DND-41 (cell line): ENCODE measurements at regions not wholly inside any gene's neighbourhood (a gene's known extent, or its start where the extent isn't known, plus 50 kb on each side); places are given as distances from the start of the nearest gene placed in this dataset.

Experiments
- EZH2 ChIP-seq: IDR thresholded peaks from 3 replicates; pipeline ENCODE4 v1.6.1; 2012; ENCODE audit warnings: borderline replicate concordance, low read depth, mild to moderate bottlenecking, moderate library complexity, low read length, inconsistent platforms; ENCODE audit not compliant: severe bottlenecking
- TF ChIP-seq, protein P1 (sequence below): IDR thresholded peaks from 2 replicates; pipeline ENCODE4 v1.5.1; 2012; ENCODE audit warnings: borderline replicate concordance, low read length, moderate library complexity, mild to moderate bottlenecking; ENCODE audit not compliant: poor library complexity, severe bottlenecking; ENCODE audit errors: extremely low read depth

DNA sequence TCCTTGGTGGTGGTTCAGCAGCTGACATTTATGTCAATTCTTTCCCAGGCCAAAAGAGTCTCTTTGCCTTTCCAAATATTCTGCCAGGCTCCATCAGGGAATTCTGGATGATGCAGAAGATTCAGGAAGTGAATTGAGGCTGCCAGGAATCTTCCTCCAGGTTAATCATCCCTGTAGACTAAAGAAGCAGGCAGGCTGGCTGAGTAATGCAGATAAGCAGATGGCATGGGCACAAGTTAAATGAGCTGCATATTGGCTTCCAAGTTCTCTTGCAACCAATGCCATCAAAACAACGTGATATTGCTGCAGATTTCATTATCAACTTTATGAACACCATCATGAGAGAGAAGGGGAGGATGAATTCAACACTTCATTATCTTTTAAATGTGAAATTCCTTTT, 324.5 kb downstream of the KCNN2 start:
- TF ChIP-seq, protein P1, sequence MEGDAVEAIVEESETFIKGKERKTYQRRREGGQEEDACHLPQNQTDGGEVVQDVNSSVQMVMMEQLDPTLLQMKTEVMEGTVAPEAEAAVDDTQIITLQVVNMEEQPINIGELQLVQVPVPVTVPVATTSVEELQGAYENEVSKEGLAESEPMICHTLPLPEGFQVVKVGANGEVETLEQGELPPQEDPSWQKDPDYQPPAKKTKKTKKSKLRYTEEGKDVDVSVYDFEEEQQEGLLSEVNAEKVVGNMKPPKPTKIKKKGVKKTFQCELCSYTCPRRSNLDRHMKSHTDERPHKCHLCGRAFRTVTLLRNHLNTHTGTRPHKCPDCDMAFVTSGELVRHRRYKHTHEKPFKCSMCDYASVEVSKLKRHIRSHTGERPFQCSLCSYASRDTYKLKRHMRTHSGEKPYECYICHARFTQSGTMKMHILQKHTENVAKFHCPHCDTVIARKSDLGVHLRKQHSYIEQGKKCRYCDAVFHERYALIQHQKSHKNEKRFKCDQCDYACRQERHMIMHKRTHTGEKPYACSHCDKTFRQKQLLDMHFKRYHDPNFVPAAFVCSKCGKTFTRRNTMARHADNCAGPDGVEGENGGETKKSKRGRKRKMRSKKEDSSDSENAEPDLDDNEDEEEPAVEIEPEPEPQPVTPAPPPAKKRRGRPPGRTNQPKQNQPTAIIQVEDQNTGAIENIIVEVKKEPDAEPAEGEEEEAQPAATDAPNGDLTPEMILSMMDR: no peak
- TF ChIP-seq EZH2: no peak
